DOHH2 (cell line): ENCODE measurements at regions not wholly inside any gene's neighbourhood (a gene's known extent, or its start where the extent isn't known, plus 50 kb on each side); places are given as distances from the start of the nearest gene placed in this dataset.

Experiments used
- H3F3A ChIP-seq: fragments of 200-600 bp; sonication (generic), shearing (Covaris generic); 2 replicates; pipeline ENCODE4 v1.6.0; 2016; ENCODE audit warnings: antibody characterized with exemption, mild to moderate bottlenecking; ENCODE audit not compliant: control insufficient read depth, insufficient read depth
- H3K27ac ChIP-seq: fragments of 200-600 bp; sonication (generic); 2 replicates; pipeline ENCODE4 v1.5.1; 2014; ENCODE audit warnings: low read depth, mild to moderate bottlenecking, low read length, moderate library complexity
- H3K27me3 ChIP-seq: fragments of 200-600 bp; sonication (generic); 2 replicates; pipeline ENCODE4 v1.6.1; 2014; ENCODE audit warnings: mild to moderate bottlenecking, low read length, mixed read lengths; ENCODE audit not compliant: control insufficient read depth
- H3K36me3 ChIP-seq: fragments of 200-600 bp; sonication (generic); 2 replicates; pipeline ENCODE4 v1.6.1; 2014; ENCODE audit warnings: mild to moderate bottlenecking, low read length, moderate library complexity, mixed read lengths; ENCODE audit not compliant: control insufficient read depth
- H3K4me1 ChIP-seq: fragments of 200-600 bp; sonication (generic); 2 replicates; pipeline ENCODE4 v1.6.1; 2014; ENCODE audit warnings: mild to moderate bottlenecking, low read length, mixed read lengths; ENCODE audit not compliant: control insufficient read depth
- H3K4me2 ChIP-seq: fragments of 200-600 bp; sonication (generic); 2 replicates; pipeline ENCODE4 v1.6.0; 2014; ENCODE audit warnings: mild to moderate bottlenecking, low read length, moderate library complexity
- H3K4me3 ChIP-seq: fragments of 200-600 bp; sonication (generic); 2 replicates; pipeline ENCODE4 v1.5.1; 2014; ENCODE audit warnings: mild to moderate bottlenecking, low read length, mixed read lengths
- H3K79me2 ChIP-seq: fragments of 200-600 bp; sonication (generic); 2 replicates; pipeline ENCODE4 v1.6.1; 2014; ENCODE audit warnings: mild to moderate bottlenecking, low read length, mixed read lengths; ENCODE audit not compliant: control insufficient read depth
- H3K9me2 ChIP-seq: fragments of 200-600 bp; sonication (generic); replicated peaks from 2 replicates; pipeline ENCODE4 v1.6.1; 2014; ENCODE audit warnings: mild to moderate bottlenecking, low read length, mixed read lengths; ENCODE audit not compliant: control insufficient read depth
- H3K9me3 ChIP-seq: fragments of 200-600 bp; sonication (generic); 2 replicates; pipeline ENCODE4 v1.6.1; 2014; ENCODE audit warnings: antibody characterized with exemption, low read length, mixed read lengths; ENCODE audit not compliant: control insufficient read depth, insufficient read depth
- H4K20me1 ChIP-seq: fragments of 200-600 bp; sonication (generic); 2 replicates; pipeline ENCODE4 v1.6.0; 2014; ENCODE audit warnings: low read depth, mild to moderate bottlenecking, antibody characterized with exemption, low read length, moderate library complexity; ENCODE audit not compliant: control insufficient read depth, insufficient read depth
- CTCF ChIP-seq: fragments of 200-600 bp; sonication (generic); IDR thresholded peaks from one replicate; pipeline ENCODE4 v1.5.1; 2014; ENCODE audit warnings: antibody characterized with exemption, mild to moderate bottlenecking, low read depth, low read length; ENCODE audit not compliant: poor library complexity, severe bottlenecking
- EZH2phosphoT487 ChIP-seq: fragments of 200-600 bp; sonication (generic); IDR thresholded peaks from 2 replicates; pipeline ENCODE4 v1.6.1; 2017; ENCODE audit warnings: borderline replicate concordance, mild to moderate bottlenecking, antibody characterized with exemption, low read length, moderate library complexity, mixed read lengths

- TF ChIP-seq EZH2phosphoT487: no peak
- no peak for TF ChIP-seq CTCF
- Histone ChIP-seq H3K27ac (no peak overlapping the region), H3K4me3 (no peak overlapping the region), H3K9me3 (no peaks in the 10 kb centered on the region), H3K27me3 (peaks cover 3% of the 10 kb centered on the region; the same call in 1 of the 2 replicates), H3K36me3 (no peaks in the 10 kb centered on the region), H3K79me2 (no peaks in the 10 kb centered on the region), H3K4me2 (no peak overlapping the region), H3K9me2 (no peaks in the 10 kb centered on the region), H3F3A (no peaks in the 10 kb centered on the region), H3K4me1 (no peaks in the 10 kb centered on the region), H4K20me1 (no peaks in the 10 kb centered on the region)
Measured at GRCh38 chr2:56086336-56086735, 97.5 kb upstream of the CCDC85A start.

- Histone ChIP-seq H3K9me3 (no peaks in the 10 kb centered on the region), H3K4me3 (no peak overlapping the region), H3K27me3 (peaks cover 3% of the 10 kb centered on the region; the same call in 1 of the 2 replicates), H3K27ac (no peak overlapping the region), H4K20me1 (no peaks in the 10 kb centered on the region), H3K4me2 (no peak overlapping the region), H3K4me1 (no peaks in the 10 kb centered on the region), H3K9me2 (no peaks in the 10 kb centered on the region), H3F3A (no peaks in the 10 kb centered on the region), H3K79me2 (no peaks in the 10 kb centered on the region), H3K36me3 (no peaks in the 10 kb centered on the region)
- TF ChIP-seq CTCF: no peak
- TF ChIP-seq EZH2phosphoT487: no peak
Measured at GRCh38 chr2:56088411-56088810, 95.4 kb upstream of the CCDC85A start.

GRCh38 chr2:56089931-56090330, 93.9 kb upstream of the CCDC85A start:
- no peaks in the 10 kb centered on the region for H4K20me1 ChIP-seq
- H3K79me2 ChIP-seq: no peaks in the 10 kb centered on the region
- no peak overlapping the region for H3K4me2 ChIP-seq
- H3K4me1 ChIP-seq: no peaks in the 10 kb centered on the region
- no peaks in the 10 kb centered on the region for H3K9me2 ChIP-seq
- H3K9me3 ChIP-seq: no peaks in the 10 kb centered on the region
- TF ChIP-seq CTCF (no peak), EZH2phosphoT487 (no peak)
- H3K36me3 ChIP-seq: no peaks in the 10 kb centered on the region
- H3K4me3 ChIP-seq: no peak overlapping the region
- H3K27me3 ChIP-seq: peaks cover 3% of the 10 kb centered on the region; the same call in 1 of the 2 replicates
- H3K27ac ChIP-seq: no peak overlapping the region
- H3F3A ChIP-seq: no peaks in the 10 kb centered on the region
